ENCODE measurements at regions not wholly inside any gene's neighbourhood (a gene's known extent, or its start where the extent isn't known, plus 50 kb on each side); places are given as distances from the start of the nearest gene placed in this dataset.
"Not testable (repeated sequence)": the region's sequence is repeated elsewhere in the genome, so short reads cannot be mapped to it uniquely, and the experiment has no call there.

DNA sequence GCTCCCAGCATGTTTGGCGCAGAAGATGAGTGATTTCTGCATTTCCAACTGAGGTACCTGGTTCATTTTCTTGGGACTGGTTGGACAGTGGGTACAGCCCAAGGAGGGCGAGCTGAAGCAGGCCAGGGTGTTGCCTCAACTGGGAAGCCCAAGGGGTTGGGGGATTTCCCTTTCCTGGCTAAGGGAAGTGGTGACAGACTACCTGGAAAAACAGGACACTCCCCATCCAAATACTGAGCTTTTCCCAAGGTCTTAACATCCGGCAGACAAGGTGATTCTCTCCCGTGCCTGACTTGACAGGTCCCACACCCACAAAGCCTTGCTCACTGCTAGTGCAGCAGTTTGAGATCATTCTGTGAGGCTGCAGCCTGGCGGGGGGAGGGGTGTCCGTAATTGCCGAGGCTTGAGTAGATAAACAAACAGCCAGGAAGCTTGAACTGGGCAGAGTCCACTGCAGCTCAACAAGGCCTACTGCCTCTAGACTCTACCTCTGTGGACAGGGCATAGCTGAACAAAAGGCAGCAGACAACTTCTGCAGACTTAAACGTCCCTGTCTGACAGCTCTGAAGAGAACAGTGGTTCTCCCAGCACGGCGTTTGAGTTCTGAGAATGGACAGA lies 307.7 kb upstream of the ARSJ start:
- no peak for DNase-seq (ENCODE audit: low read depth in 3 of 3)

DNA sequence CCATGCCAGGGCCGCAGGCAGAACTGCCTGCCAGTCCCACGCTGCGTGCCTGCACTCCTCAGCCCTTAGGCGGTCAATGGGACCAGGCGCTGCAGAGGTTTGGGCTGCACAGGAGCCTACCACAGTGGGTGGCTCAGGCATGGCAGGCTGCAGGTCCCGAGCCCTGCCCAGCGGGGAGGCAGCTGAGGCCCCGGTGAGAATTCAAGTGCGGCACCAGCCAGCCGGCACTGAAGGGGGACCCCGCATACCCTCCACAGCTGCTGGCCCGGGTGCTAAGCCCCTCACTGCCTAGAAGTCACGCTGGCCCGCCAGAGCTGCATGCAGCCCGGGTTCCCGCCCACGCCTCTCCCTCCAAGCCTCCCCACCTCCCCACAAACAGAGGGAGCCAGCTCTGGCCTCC lies 302.5 kb upstream of the UGT8 start:
- DNase-seq (ENCODE audit: low read depth in 3 of 3) = no peak

DNA sequence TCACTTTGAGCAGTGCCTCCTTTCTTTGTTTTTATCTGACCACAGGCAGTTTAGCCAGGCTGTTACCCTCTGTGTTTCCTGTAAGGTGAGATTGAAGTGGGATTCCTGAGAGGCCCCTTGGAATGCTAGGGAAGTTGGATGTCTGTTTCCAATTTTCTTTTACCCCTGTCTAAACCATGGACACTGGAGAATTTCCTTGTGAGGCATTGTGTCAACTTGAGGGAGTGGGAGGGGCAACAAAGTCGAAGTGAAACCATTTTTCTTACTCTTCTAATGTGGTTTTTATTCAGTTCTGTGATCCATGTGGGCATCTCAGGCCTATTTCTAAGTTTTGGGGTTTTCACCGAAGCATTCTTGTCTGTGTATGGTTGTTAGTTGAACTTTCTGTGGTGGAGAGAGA lies 296.1 kb upstream of the UGT8 start:
- no peak for DNase-seq (ENCODE audit: low read depth in 3 of 3)

- no peak for DNase-seq (ENCODE audit: low read depth in 3 of 3)
These were observed 294.6 kb upstream of the UGT8 start for GRCh38 chr4:114304046-114304445.

DNA sequence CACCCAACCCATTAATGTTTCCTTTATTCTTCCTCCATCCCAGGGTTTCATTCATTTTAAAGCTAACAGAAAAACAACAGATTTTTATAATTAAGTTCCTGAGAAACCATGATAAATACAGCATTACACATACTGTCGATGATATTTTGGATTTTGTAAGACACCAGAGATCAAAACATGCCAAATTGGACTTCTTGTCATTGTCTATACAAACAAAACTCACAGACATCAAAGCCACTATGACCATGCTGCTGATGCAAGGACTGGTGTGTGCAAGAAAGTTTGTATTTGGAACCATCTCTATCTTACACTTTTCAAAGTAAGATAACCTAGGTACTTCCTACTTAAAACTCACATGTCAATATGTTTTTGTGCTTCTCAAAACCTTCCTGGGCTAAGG lies 294.0 kb upstream of the UGT8 start:
- no peak for DNase-seq (ENCODE audit: low read depth in 3 of 3)

- no peak for DNase-seq (ENCODE audit: low read depth in 3 of 3)
These were observed 291.7 kb upstream of the UGT8 start for GRCh38 chr4:114306946-114307345.

- DNase-seq (ENCODE audit: low read depth in 3 of 3) = no peak
These were observed 288.2 kb upstream of the UGT8 start for GRCh38 chr4:114310296-114310925.

- DNase-seq (ENCODE audit: low read depth in 3 of 3) = no peak
These were observed 286.8 kb upstream of the UGT8 start for GRCh38 chr4:114311787-114312186.

GRCh38 chr4:114312338-114312737 lies 286.3 kb upstream of the UGT8 start:
- DNase-seq (ENCODE audit: low read depth in 3 of 3) = no peak

DNA sequence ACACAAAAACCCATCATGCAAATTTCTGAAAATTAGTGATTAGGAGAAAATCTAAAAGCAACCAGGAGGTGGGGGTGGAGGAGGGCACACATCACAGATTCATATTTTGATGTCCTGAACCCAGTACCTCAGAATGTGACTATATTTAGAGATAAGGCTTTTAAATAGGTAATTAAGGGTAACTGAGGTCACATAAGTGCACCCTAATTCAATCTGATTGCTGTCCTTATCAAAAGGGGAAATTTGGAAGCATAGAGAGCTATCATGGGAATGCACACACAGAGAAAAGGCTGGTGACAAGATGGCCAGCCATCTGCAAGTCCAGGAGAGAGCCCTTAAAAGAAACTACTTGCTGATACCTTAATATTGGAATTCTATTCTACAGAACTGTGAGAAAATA lies 281.8 kb upstream of the UGT8 start:
- DNase-seq (ENCODE audit: low read depth in 3 of 3) = no peak

DNA sequence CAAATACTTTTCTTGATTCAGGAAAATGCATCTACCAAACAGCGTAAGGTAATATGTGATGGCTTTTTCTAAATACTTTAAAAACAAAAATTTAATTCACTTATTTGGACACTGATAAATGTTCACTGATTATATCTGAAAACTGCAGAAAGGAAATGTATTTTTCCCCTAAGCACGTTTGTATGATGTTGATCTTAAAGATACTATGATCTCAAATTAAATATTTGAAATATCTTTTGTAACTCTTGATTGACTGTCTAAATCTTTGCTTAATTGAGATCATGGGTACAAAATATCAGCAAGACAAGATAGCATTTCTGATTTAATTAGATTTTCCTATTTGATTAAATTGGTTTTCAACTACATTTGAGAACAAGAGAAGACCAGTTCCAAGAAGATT lies 281.0 kb upstream of the UGT8 start:
- no peak for DNase-seq (ENCODE audit: low read depth in 3 of 3)

DNA sequence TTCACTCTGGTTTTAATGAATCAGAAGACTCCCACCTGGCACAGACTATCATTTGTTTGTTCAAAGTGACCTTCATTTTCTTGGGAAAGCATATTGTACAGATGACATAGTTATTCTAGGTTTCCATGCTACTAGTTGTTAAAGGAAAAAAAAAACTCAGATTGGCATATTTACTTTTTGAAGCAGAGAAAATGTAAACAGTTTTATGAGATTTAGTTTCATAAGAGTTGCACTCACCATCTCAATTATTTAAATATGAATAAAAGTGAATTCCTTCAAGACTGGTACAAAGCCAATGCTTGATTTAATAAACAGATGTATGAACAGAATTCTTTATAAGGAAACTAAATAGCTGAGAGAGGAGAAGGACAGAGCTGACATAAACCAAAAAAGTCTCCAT lies 280.3 kb upstream of the UGT8 start:
- no peak for DNase-seq (ENCODE audit: low read depth in 3 of 3)

DNA sequence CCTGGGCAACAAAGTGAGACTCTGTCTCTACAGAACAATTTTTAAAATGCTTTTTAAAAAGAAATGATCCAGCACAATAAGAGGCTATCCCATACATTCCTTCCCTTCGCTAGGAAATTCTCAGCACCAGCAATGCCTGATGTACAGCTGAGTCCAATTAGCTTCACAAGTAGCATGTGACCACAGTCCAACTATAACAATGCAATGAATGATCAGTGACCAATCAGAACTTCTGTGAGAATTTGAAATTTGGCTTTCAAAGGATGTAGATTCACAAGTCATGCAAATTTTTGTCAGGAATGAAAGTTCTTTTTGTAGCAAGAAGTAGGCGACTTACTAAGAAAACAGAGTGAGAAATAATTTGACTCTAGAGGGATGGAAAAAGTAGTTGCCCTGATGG lies 278.5 kb upstream of the UGT8 start:
- DNase-seq (ENCODE audit: low read depth in 3 of 3) = no peak

GRCh38 chr4:114321366-114321765 lies 277.2 kb upstream of the UGT8 start:
- DNase-seq (ENCODE audit: low read depth in 3 of 3) = no peak

DNA sequence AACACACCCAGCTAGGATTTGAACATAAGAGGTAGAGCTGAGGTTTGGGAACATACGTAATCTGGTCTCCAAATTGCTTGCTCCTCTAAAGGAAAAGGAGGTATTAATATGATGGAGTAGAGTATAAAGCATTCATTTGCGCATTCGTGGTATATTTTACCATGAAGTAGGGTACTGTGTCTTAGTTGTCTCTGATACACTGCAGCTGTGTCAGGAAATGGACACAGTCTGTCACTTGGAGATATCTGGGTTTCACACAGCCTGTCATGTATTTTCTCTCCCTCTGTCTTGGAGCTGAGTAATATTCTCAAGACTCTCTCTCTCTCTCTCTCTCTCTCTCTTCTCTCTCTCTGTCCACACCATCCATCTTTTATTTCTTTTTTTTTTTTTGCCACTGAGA lies 274.8 kb upstream of the UGT8 start:
- DNase-seq (ENCODE audit: low read depth in 3 of 3) = no peak

GRCh38 chr4:114326358-114326757 lies 272.2 kb upstream of the UGT8 start:
- no peak for DNase-seq (ENCODE audit: low read depth in 3 of 3)

DNA sequence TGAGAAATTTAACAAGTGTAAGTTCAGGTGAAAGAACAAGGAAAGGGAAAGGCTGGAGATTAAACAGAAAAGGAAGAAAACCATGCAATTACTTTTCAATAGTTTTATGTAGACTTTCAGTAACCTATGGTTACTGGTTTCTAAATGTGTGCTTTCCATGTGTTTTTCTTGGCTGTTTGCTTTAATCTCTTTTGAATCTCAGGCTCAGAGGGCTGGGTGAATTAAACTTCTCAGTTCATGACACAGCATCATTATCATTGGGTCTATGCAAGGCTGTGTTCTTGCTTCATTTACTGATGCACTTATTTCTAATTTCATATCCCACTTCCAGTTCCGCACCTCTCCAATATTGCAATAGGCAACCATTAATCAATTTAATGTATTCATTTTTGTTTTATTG lies 266.5 kb upstream of the UGT8 start:
- DNase-seq (ENCODE audit: low read depth in 3 of 3) = no peak

GRCh38 chr4:114334363-114334762 lies 264.2 kb upstream of the UGT8 start:
- not testable (repeated sequence) for DNase-seq (ENCODE audit: low read depth in 3 of 3)

- no peak for DNase-seq (ENCODE audit: low read depth in 3 of 3)
These were observed 263.7 kb upstream of the UGT8 start for GRCh38 chr4:114334884-114335330.

DNA sequence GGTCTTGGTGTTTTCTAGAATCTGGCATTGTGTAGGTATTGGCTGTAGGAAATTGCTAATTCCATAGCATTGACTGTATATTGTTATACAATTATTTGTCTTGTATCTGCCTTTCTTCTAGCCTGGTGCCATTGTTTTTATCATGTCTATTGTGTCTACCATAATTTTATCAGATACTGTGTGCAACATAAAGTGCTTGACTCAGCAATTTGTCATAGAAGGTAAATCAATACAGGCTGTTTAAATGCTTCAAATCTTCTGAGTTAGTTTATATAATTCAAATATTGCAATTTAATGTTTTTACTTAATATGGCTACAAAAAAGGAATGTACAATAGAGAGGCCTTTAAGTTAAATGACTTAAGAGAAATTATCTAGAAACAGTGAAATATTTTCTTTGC lies 263.3 kb upstream of the UGT8 start:
- DNase-seq (ENCODE audit: low read depth in 3 of 3) = no peak

DNA sequence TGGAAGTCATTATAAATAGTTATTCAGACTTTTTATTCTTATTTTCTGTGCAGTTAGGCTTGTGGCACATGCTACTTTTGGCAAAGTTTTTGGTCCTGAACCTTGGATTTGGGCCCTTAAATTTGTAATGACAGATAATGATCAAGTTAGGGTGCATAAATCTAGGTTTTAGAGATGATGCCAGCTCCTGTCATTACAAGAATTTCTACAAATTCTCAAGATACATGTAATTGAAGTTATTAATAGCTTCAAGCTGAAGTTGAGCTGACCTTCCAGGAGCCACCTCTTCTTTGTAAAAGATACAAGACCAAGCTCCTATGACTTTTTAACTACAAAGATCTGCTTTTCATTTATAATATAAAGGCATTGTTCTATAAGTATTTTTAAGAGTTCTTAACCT lies 255.6 kb upstream of the UGT8 start:
- no peak for DNase-seq (ENCODE audit: low read depth in 3 of 3)

DNA sequence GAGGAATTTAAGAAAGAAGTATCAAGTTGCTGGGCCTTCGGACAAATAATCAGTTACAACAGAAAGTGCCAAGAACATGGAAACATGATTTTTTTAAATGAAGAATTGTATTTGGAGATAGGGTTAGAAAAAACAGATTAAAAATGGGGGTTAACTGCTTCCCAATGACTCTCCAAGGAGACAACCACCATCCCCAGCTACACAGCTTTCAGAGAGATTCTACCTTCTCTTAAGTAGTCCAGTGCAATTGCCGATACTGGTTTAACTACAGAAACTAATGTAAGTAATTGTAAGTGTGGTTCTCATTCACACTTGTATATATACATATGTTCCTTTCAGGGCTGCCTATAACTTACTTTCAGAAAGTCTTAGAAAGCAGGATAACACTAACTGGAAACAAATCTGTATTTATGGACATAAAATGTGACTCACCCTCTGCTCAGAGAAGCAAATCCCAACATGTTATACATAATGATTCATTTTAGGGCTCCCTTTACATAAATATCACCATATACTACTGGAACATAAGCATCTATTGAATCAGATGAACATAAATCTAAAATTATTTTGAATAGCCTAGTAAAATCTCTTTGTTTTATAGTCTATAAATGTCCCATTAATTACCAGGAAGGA lies 248.9 kb upstream of the UGT8 start:
- DNase-seq (ENCODE audit: low read depth in 3 of 3) = no peak

DNA sequence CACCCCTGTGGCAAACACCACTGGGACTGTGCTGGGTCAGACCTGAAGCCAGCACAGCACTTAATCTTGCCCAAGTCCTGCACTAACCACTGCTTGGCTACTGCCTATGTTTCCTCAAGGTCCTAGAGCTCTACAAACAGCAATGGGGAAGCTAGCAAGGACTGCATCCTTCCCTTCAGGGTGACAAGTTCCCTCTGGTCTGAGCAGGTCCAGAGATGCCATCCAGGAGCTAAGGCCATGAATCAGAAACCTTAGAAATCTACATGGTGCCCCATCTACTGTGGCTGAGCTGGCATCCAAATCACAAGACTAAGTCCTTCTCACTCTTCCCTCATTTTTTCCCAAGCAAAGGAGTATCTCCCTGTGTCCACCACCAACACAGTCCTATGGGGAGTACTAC lies 239.7 kb upstream of the UGT8 start:
- DNase-seq (ENCODE audit: low read depth in 3 of 3) = no peak

DNA sequence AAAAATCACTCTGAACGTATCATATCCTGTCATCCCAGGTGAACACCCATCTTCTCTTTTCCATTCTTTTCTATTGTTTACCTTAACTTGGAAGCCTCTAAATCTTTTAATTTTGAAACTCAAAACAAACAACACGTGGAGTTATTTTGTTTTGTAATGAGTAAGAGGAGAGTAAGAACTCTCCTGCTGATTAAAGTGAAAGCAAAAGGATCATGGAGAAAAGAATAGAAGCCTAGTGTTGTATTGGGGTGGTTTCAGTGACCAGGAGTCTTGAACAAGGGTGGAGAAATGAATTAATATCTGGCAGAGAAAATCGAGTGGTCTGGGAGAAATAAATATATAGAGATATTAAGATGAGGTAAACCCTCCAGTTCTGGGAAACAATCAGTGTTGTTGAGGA lies 237.4 kb upstream of the UGT8 start:
- no peak for DNase-seq (ENCODE audit: low read depth in 3 of 3)
